PC-3 (cell line): ENCODE measurements at regions not wholly inside any gene's neighbourhood (a gene's known extent, or its start where the extent isn't known, plus 50 kb on each side); places are given as distances from the start of the nearest gene placed in this dataset.

Experiments used
- ATAC-seq: fragments of 200-7000 bp; cut with Tn5 transposase; 2 replicates; pipeline ENCODE4 v1.9.1; 2020; ENCODE audit warnings: mild to moderate bottlenecking, moderate library complexity
- BruUV-seq: library from RNA; stranded (reverse); fragments of 400-500 nt; replicated peaks from 2 replicates; lab custom pipeline; 2021; lab: Mats Ljungman, UMichigan
- CTCF ChIA-PET: fragments of 300-600 bp; sonication (Branson Sonifier 250); formaldehyde crosslinking; loops from one replicate; lab custom pipeline; 2022; ENCODE audit warnings: antibody characterized with exemption; lab: Charles Lee
- POLR2A ChIA-PET: fragments of 300-600 bp; sonication (Branson Sonifier 250); formaldehyde crosslinking; loops from one replicate; lab custom pipeline; 2022; ENCODE audit warnings: antibody characterized with exemption; ENCODE audit not compliant: unreplicated experiment; lab: Charles Lee
- DNase-seq: peaks from one replicate; pipeline ENCODE4 v3.0.0-alpha.2; 2015
- H2AFZ ChIP-seq: fragments of 300-600 bp; sonication (generic); 2 replicates; pipeline ENCODE4 v1.6.0; 2016; ENCODE audit warnings: antibody characterized with exemption, low read length
- H3F3A ChIP-seq: fragments of 300-600 bp; sonication (generic); one replicate; pipeline ENCODE4 v1.6.0; 2017; ENCODE audit warnings: antibody characterized with exemption, low read length, control low read depth, mild to moderate bottlenecking; ENCODE audit not compliant: unreplicated experiment
- H3K27ac ChIP-seq: fragments of 300-600 bp; sonication (generic); 2 replicates; pipeline ENCODE4 v1.5.1; 2016; ENCODE audit warnings: mild to moderate bottlenecking, low read length
- H3K27me3 ChIP-seq: fragments of 300-600 bp; sonication (generic); 2 replicates; pipeline ENCODE4 v1.6.1; 2016; ENCODE audit warnings: low read length, mixed read lengths
- H3K36me3 ChIP-seq: fragments of 300-600 bp; sonication (generic); 2 replicates; pipeline ENCODE4 v1.6.1; 2016; ENCODE audit warnings: low read depth, mixed run types, low read length, mixed read lengths
- H3K4me1 ChIP-seq: fragments of 300-600 bp; sonication (generic); 2 replicates; pipeline ENCODE4 v1.5.1; 2016; ENCODE audit warnings: low read length; ENCODE audit not compliant: insufficient read depth
- H3K4me2 ChIP-seq: fragments of 300-600 bp; sonication (generic); 2 replicates; pipeline ENCODE4 v1.6.0; 2016; ENCODE audit warnings: low read length
- H3K4me3 ChIP-seq: fragments of 300-600 bp; sonication (generic); 2 replicates; pipeline ENCODE4 v1.5.1; 2016; ENCODE audit warnings: mild to moderate bottlenecking, low read length, mixed read lengths
- H3K79me2 ChIP-seq: fragments of 300-600 bp; sonication (generic); 2 replicates; pipeline ENCODE4 v1.6.1; 2017; ENCODE audit warnings: low read length, mixed read lengths
- H3K9ac ChIP-seq: fragments of 300-600 bp; sonication (generic); 2 replicates; pipeline ENCODE4 v1.6.0; 2016; ENCODE audit warnings: mild to moderate bottlenecking, low read length
- H3K9me2 ChIP-seq: fragments of 300-600 bp; sonication (generic); replicated peaks from 2 replicates; pipeline ENCODE4 v1.6.1; 2016; ENCODE audit warnings: mixed run types, low read length, mixed read lengths
- H3K9me3 ChIP-seq: fragments of 300-600 bp; sonication (generic); 2 replicates; pipeline ENCODE4 v1.6.1; 2016; ENCODE audit warnings: low read length, mixed read lengths
- H4K20me1 ChIP-seq: fragments of 300-600 bp; sonication (generic); 2 replicates; pipeline ENCODE4 v1.6.1; 2016; ENCODE audit warnings: low read length, mixed read lengths
- EZH2 ChIP-seq: fragments of 300-600 bp; sonication (generic); IDR thresholded peaks from one replicate; pipeline ENCODE4 v1.6.1; 2017; ENCODE audit warnings: antibody characterized with exemption, mild to moderate bottlenecking, low read length; ENCODE audit not compliant: unreplicated experiment
- EZH2phosphoT487 ChIP-seq: fragments of 300-600 bp; sonication (generic); IDR thresholded peaks from 2 replicates; pipeline ENCODE4 v1.6.1; 2018; ENCODE audit warnings: mild to moderate bottlenecking, antibody characterized with exemption, low read length, borderline replicate concordance
- intact Hi-C: fragments of 100-400 bp; cut with micrococcal nuclease; formaldehyde crosslinking; loops from 2 replicates; pipeline ENCODE4 v1.9.0; 2023
- TF ChIP-seq, protein P1 (sequence below): fragments of 300-600 bp; sonication (generic); conservative IDR thresholded peaks from 2 replicates; pipeline ENCODE4 v1.5.1; 2017; ENCODE audit warnings: antibody characterized with exemption, low read depth, mild to moderate bottlenecking, low read length

DNA sequence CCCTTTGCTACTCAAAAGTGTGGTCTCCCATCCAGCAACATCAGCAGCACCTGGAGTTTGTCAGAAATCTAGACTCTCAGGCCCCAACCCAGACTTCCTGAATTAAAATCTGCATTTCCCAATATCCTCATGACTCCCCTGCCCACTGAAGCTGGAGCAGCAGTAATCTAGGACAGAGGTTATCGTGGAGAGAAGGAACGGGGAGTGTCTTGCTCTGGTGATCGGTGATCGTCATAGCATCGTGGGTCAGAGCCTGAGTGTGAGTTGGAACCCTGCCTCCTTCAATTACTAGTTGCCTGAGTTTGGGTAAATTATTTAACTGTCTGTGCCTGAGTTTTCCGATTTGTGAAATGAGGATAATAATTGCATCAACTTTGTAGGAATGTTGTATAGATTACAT is 217.3 kb upstream of the ATP5MC3 start:
- intact Hi-C loops, result no loop called here
- POLR2A ChIA-PET, result no interaction called here
- BruUV-seq, result no TSS peak
- H2AFZ ChIP-seq, result no peak overlapping the region
- H3K4me3 ChIP-seq, result no peak overlapping the region
- H4K20me1 ChIP-seq, result no peaks in the 10 kb centered on the region
- H3K79me2 ChIP-seq, result no peaks in the 10 kb centered on the region
- TF ChIP-seq EZH2, result no peak
- TF ChIP-seq EZH2phosphoT487, result no peak
- TF ChIP-seq, protein P1, sequence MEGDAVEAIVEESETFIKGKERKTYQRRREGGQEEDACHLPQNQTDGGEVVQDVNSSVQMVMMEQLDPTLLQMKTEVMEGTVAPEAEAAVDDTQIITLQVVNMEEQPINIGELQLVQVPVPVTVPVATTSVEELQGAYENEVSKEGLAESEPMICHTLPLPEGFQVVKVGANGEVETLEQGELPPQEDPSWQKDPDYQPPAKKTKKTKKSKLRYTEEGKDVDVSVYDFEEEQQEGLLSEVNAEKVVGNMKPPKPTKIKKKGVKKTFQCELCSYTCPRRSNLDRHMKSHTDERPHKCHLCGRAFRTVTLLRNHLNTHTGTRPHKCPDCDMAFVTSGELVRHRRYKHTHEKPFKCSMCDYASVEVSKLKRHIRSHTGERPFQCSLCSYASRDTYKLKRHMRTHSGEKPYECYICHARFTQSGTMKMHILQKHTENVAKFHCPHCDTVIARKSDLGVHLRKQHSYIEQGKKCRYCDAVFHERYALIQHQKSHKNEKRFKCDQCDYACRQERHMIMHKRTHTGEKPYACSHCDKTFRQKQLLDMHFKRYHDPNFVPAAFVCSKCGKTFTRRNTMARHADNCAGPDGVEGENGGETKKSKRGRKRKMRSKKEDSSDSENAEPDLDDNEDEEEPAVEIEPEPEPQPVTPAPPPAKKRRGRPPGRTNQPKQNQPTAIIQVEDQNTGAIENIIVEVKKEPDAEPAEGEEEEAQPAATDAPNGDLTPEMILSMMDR, result no peak
- CTCF ChIA-PET, result no interaction called here
- H3K9me2 ChIP-seq, result no peaks in the 10 kb centered on the region
- no peak overlapping the region for H3K27ac ChIP-seq
- H3F3A ChIP-seq, result no peaks in the 10 kb centered on the region
- H3K4me2 ChIP-seq, result no peak overlapping the region
- ATAC-seq (no peak), DNase-seq (no peak)
- no peaks in the 10 kb centered on the region for H3K36me3 ChIP-seq
- no peaks in the 10 kb centered on the region for H3K4me1 ChIP-seq
- H3K9ac ChIP-seq, result no peak overlapping the region
- peaks cover 55% of the 10 kb centered on the region for H3K27me3 ChIP-seq
- no peaks in the 10 kb centered on the region for H3K9me3 ChIP-seq

DNA sequence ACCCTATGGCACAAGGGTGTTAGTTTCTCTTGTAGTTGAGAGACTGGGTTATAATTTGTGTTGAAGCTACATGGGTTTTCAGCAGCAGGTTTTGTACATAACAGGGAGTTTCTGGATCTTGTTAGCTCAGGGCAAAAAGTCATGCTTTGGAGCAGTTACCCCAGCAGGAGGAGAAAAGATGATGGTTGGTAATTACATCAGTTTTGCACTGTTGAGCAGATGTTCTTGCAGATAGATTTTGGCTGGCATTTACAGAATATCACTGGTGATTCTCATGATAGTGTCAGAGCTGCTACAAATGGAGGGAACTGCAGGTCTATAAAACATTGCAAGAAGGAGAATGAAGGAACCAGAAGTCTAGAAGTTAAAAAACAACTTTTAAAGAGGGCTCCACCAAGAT is 215.2 kb upstream of the ATP5MC3 start:
- Histone ChIP-seq H3K4me1 (no peaks in the 10 kb centered on the region), H3K4me2 (no peak overlapping the region), H3K9me3 (no peaks in the 10 kb centered on the region), H3K36me3 (no peaks in the 10 kb centered on the region), H2AFZ (no peak overlapping the region), H3K79me2 (no peaks in the 10 kb centered on the region), H3K9me2 (no peaks in the 10 kb centered on the region), H3F3A (no peaks in the 10 kb centered on the region), H4K20me1 (no peaks in the 10 kb centered on the region), H3K9ac (no peak overlapping the region), H3K27ac (no peak overlapping the region), H3K27me3 (peaks cover 46% of the 10 kb centered on the region), H3K4me3 (no peak overlapping the region)
- DNase-seq, result no peak
- no TSS peak for BruUV-seq
- TF ChIP-seq EZH2phosphoT487, result no peak
- ChIA-PET POLR2A (no interaction called here), CTCF (no interaction called here)
- intact Hi-C loops, result no loop called here
- no peak for ATAC-seq

DNA sequence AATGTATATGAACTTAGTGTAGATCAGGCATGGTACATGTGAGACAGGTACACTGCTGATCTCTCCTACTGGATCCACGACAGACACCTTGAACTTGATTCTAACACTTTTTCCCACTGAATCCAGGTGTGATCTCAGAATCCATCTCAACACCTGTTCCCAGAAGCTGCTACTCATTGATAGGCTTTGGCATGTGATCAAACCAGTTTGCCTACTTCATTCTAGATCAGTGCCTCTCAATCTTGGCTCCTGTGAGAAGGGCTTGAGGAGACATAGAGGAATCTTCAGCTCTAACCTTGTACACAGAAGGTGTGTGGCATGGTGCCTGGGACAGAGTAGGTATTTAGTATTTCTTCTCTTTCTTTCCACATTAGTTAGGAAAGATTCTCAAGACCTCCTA is 212.3 kb upstream of the ATP5MC3 start:
- Histone ChIP-seq H2AFZ (no peak overlapping the region), H3K9ac (no peak overlapping the region), H3F3A (no peaks in the 10 kb centered on the region), H3K4me3 (no peak overlapping the region), H3K79me2 (no peaks in the 10 kb centered on the region), H3K9me3 (no peaks in the 10 kb centered on the region), H4K20me1 (no peaks in the 10 kb centered on the region), H3K36me3 (no peaks in the 10 kb centered on the region), H3K4me1 (no peaks in the 10 kb centered on the region), H3K4me2 (no peak overlapping the region), H3K27me3 (peaks cover 35% of the 10 kb centered on the region), H3K27ac (no peak overlapping the region), H3K9me2 (no peaks in the 10 kb centered on the region)
- no peak for TF ChIP-seq EZH2phosphoT487
- TF ChIP-seq, protein P1, result no peak
- no peak for TF ChIP-seq EZH2
- ChIA-PET CTCF (no interaction called here), POLR2A (no interaction called here)
- ATAC-seq (no peak), DNase-seq (no peak)
- intact Hi-C loops, result no loop called here
- BruUV-seq, result no TSS peak
